H1 (cell line): ENCODE measurements at regions not wholly inside any gene's neighbourhood (a gene's known extent, or its start where the extent isn't known, plus 50 kb on each side); places are given as distances from the start of the nearest gene placed in this dataset.

Source experiments
- ATF3 ChIP-seq: IDR thresholded peaks from 2 replicates; pipeline ENCODE4 v1.6.1; 2011; ENCODE audit warnings: low read depth, mild to moderate bottlenecking, low read length; ENCODE audit not compliant: insufficient read depth
- HDAC6 ChIP-seq: IDR thresholded peaks from one replicate; pipeline ENCODE4 v1.7.1; 2012; ENCODE audit warnings: low read depth, mild to moderate bottlenecking, inconsistent platforms, low read length, moderate library complexity
- RBBP5 ChIP-seq: IDR thresholded peaks from 2 replicates; pipeline ENCODE4 v1.7.1; 2012; ENCODE audit warnings: low read depth, mild to moderate bottlenecking, inconsistent platforms, low read length, moderate library complexity, borderline replicate concordance
- RFX5 ChIP-seq: IDR thresholded peaks from 2 replicates; pipeline ENCODE4 v1.6.1; 2011; ENCODE audit warnings: low read depth, low read length, improper control_type of control experiment, borderline replicate concordance
- RXRA ChIP-seq: IDR thresholded peaks from 2 replicates; pipeline ENCODE4 v1.6.1; 2011; ENCODE audit warnings: low read depth, mild to moderate bottlenecking, low read length, moderate library complexity; ENCODE audit not compliant: insufficient read depth
- SIRT6 ChIP-seq: IDR thresholded peaks from one replicate; pipeline ENCODE4 v1.7.1; 2012; ENCODE audit warnings: low read length, inconsistent platforms
- SUZ12 ChIP-seq: fragments of 200-600 bp; sonication (generic); IDR thresholded peaks from 2 replicates; pipeline ENCODE4 v1.6.1; 2012; ENCODE audit warnings: mild to moderate bottlenecking, inconsistent platforms, low read length, moderate library complexity, mixed read lengths
- TAF1 ChIP-seq: IDR thresholded peaks from 2 replicates; pipeline ENCODE4 v1.6.1; 2011; ENCODE audit warnings: mild to moderate bottlenecking, low read depth, low read length
- TAF7 ChIP-seq: optimal IDR thresholded peaks from 2 replicates; pipeline ENCODE3; 2011; ENCODE audit warnings: low read depth, mild to moderate bottlenecking, inconsistent platforms, low read length, moderate library complexity, borderline replicate concordance

- TF ChIP-seq RBBP5 (no peak), RFX5 (no peak), RXRA (no peak), SUZ12 (no peak), HDAC6 (no peak), SIRT6 (no peak), TAF1 (no peak), ATF3 (no peak), TAF7 (no peak)
Measured at GRCh38 chr6:154613137-154613676, 102.7 kb upstream of the CNKSR3 start (continued).
